CD4-positive, alpha-beta T cell treated with Interleukin-4 for 1 hour (primary cell): ENCODE measurements at regions not wholly inside any gene's neighbourhood (a gene's known extent, or its start where the extent isn't known, plus 50 kb on each side); places are given as distances from the start of the nearest gene placed in this dataset.
"Not testable (repeated sequence)": the region's sequence is repeated elsewhere in the genome, so short reads cannot be mapped to it uniquely, and the experiment has no call there.

Source experiments
- DNase-seq, 2 donors: peaks; one replicate each; pipeline ENCODE4 v3.0.0-alpha.2; 2020 to 2022

DNA sequence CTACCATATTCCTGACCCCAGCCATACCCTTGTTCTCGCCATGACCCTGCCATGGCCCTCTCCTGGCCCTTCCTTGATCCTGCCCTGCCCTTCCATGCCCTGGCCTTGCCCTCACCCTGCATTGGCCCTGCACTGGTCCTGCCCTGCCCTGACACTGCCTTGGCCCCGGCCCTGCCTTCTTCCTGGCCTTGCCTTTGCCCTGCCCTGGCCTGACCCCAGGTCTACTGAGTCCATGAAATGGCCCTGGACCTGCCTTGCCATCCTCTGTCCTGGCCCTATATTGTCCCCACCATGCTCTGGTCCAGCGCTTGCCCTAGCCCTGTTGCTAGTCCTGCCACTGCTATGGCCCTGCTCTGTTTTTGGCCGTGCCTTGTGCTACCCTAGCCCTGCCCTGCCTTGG, 536.1 kb downstream of the FOXD4L6 start:
- not testable (repeated sequence) for DNase-seq

DNA sequence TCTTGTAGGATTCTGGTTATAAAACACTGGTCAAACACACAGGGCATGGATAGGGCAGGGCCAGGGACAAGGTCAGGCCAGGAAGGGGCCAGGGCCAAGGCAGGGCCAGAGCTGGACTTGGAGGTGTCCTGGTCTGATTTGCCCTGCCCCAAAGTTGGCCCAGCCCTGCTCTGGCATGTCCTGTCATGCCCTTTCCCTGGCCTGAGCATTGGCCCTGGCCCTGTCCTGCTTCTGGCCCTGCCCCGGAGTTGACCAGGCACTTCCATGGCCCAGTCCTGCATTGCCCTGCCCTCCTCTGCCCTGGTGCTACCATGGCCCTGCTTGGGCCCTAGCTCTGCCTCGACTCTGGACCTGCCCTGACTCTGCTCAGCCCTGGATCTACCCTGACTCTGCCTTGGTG, 536.6 kb downstream of the FOXD4L6 start:
- DNase-seq = not testable (repeated sequence)

- not testable (repeated sequence) for DNase-seq
Observed at GRCh38 chr9:40587475-40588195, 540.8 kb downstream of the FOXD4L6 start.

- DNase-seq = peak in 1 of 2 donors; percentile 22
Observed at GRCh38 chr9:40584039-40584438, 544.4 kb downstream of the FOXD4L6 start.

GRCh38 chr9:40583230-40583629, 545.3 kb downstream of the FOXD4L6 start:
- DNase-seq = peak in 1 of 2 donors; percentile 24

- not testable (repeated sequence) for DNase-seq
Observed at GRCh38 chr9:40578908-40579307, 549.6 kb downstream of the FOXD4L6 start.
